Upper lobe of left lung (tissue), 6 donors: ENCODE measurements at regions not wholly inside any gene's neighbourhood (a gene's known extent, or its start where the extent isn't known, plus 50 kb on each side); places are given as distances from the start of the nearest gene placed in this dataset.
"Not testable (repeated sequence)": the region's sequence is repeated elsewhere in the genome, so short reads cannot be mapped to it uniquely, and the experiment has no call there.

Experiments used
- ATAC-seq, 2 donors: fragments of 200-7000 bp; cut with Tn5 transposase; one replicate each; pipeline ENCODE4 v1.9.1; 2022; ENCODE audit warnings: mild to moderate bottlenecking in 2 of 2, moderate library complexity in 2 of 2; ENCODE audit not compliant: low FRiP score in 2 of 2
- DNase-seq, 2 donors: peaks; one replicate each; pipeline ENCODE4 v3.0.0-alpha.2; 2019 to 2020
- H3K27ac ChIP-seq, 4 donors: fragments of 200-600 bp; sonication (generic); one replicate each; pipeline ENCODE4 v1.5.1; 2016 to 2019
- H3K27me3 ChIP-seq, 4 donors: fragments of 200-600 bp; sonication (generic); one replicate each; pipeline ENCODE4 v1.5.1; 2017 to 2019
- H3K36me3 ChIP-seq, 4 donors: fragments of 200-600 bp; sonication (generic); one replicate each; pipeline ENCODE4 v1.5.1; 2016 to 2019
- H3K4me1 ChIP-seq, 4 donors: fragments of 200-600 bp; sonication (generic); one replicate each; pipeline ENCODE4 v1.5.1; 2018 to 2019
- H3K4me3 ChIP-seq, 4 donors: fragments of 200-600 bp; sonication (generic); one replicate each; pipeline ENCODE4 v1.5.1; 2017 to 2019; ENCODE audit warnings: mild to moderate bottlenecking in 2 of 4, moderate library complexity in 1 of 4
- H3K9me3 ChIP-seq, 4 donors: fragments of 200-600 bp; sonication (generic); one replicate each; pipeline ENCODE4 v1.5.1; 2018 to 2019
- EP300 ChIP-seq, 4 donors: sonication (generic); formaldehyde crosslinking; IDR thresholded peaks; one replicate each; pipeline ENCODE4 v1.5.1; 2017; ENCODE audit warnings: antibody characterized with exemption in 4 of 4, control low read depth in 2 of 4
- POLR2A ChIP-seq, 4 donors: fragments of 450-650 bp; IDR thresholded peaks; one replicate each; pipeline ENCODE4 v1.5.1; 2016 to 2017; ENCODE audit warnings: antibody characterized with exemption in 4 of 4, mild to moderate bottlenecking in 2 of 4
- POLR2AphosphoS5 ChIP-seq, 2 donors: sonication (generic); formaldehyde crosslinking; IDR thresholded peaks; one replicate each; pipeline ENCODE4 v1.5.1; 2017; ENCODE audit warnings: antibody characterized with exemption in 2 of 2
- WGBS, 2 donors: methylation state at CpG; one replicate each; pipeline ENCODE4 v1.1.5; 2017 to 2018; 5-methylcytosine and 5-hydroxymethylcytosine counted together
- TF ChIP-seq, protein P1 (sequence below), 6 experiments: fragments of 450-650 bp in 4 of 6; fragments of 200-600 bp in 2 of 6; sonication (generic) in 2 of 6; IDR thresholded peaks; one replicate each; pipeline ENCODE4 v1.5.1; 2016 to 2019; ENCODE audit warnings: antibody characterized with exemption in 6 of 6
- donor health status: DM: no; HTN: no; CAD: no; lungs with moderate emphysema.
- donor health status: DM: no; HTN: yes; CAD: no; lungs with severe emphysema.

DNA sequence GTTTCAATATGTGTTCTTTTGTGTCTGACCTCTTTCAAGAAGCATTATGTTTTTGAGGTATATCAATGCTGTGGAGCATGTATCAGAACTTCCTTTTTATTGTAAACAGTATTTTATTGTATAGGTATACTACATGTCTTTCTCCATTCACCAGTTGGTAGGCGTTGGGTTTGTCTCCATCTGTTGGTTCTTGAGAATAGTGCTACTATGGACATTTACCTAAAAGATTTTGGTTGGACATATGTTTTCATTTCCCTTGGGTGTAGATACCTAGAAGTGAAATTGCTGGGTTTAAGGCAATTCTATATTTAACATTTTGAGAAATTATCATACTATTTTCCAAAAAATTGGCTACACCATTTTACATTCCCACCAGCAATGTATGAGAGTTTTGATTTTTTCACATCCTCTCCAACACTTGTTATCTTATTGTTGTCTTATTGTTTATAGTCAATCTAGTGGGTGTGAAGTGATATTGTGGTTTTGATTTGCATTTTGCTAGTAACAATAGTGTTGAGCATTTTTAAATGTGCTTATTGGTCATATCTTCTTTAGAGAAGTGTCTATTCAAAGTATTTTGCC, 409.2 kb downstream of the IPO8 start:
- ATAC-seq: no peak
- no peak overlapping the region for H3K27ac ChIP-seq
- no peaks in the 10 kb centered on the region for H3K27me3 ChIP-seq
- H3K4me3 ChIP-seq: no peak overlapping the region
- TF ChIP-seq POLR2A (IDR thresholded peaks at IDR 0.05): no peak
- TF ChIP-seq, protein P1, sequence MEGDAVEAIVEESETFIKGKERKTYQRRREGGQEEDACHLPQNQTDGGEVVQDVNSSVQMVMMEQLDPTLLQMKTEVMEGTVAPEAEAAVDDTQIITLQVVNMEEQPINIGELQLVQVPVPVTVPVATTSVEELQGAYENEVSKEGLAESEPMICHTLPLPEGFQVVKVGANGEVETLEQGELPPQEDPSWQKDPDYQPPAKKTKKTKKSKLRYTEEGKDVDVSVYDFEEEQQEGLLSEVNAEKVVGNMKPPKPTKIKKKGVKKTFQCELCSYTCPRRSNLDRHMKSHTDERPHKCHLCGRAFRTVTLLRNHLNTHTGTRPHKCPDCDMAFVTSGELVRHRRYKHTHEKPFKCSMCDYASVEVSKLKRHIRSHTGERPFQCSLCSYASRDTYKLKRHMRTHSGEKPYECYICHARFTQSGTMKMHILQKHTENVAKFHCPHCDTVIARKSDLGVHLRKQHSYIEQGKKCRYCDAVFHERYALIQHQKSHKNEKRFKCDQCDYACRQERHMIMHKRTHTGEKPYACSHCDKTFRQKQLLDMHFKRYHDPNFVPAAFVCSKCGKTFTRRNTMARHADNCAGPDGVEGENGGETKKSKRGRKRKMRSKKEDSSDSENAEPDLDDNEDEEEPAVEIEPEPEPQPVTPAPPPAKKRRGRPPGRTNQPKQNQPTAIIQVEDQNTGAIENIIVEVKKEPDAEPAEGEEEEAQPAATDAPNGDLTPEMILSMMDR (IDR thresholded peaks at IDR 0.05): peak in 3 of 6 experiments; percentile 5 to 13 (median 9)
- no peak for TF ChIP-seq POLR2AphosphoS5 (IDR thresholded peaks at IDR 0.05)
- H3K36me3 ChIP-seq: no peaks in the 10 kb centered on the region
- H3K4me1 ChIP-seq: no peaks in the 10 kb centered on the region
- DNase-seq: no peak
- H3K9me3 ChIP-seq: no peaks in the 10 kb centered on the region
- WGBS, 2 donors: 31 to 44% methylated on average over 1 of the region's 1 CpG

DNA sequence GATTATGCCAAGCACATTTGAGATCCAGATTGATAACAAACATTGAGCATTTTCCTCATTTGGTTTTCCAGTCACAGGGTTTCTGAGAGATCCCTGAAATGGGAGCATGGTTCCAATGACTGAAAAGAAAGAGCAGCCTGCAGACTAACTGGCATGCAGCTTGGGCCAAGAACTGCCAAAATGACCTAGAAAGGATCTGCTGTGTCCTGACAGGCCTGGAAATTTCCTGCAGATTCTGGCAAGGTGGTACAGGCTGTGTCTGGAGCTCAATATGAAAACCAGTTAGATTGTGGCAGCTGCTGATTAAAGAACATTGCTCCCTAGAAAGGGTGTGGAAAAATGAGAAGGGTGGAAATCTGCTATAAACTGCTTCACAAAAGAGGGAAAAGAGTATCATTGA, 417.3 kb downstream of the IPO8 start:
- Histone ChIP-seq H3K4me1 (no peaks in the 10 kb centered on the region), H3K27me3 (no peaks in the 10 kb centered on the region), H3K27ac (no peak overlapping the region), H3K4me3 (no peak overlapping the region), H3K9me3 (no peaks in the 10 kb centered on the region), H3K36me3 (no peaks in the 10 kb centered on the region)
- no peak for DNase-seq
- no peak for ATAC-seq
- TF ChIP-seq POLR2A (IDR thresholded peaks at IDR 0.05) (no peak), EP300 (IDR thresholded peaks at IDR 0.05) (no peak), POLR2AphosphoS5 (IDR thresholded peaks at IDR 0.05) (no peak)
- TF ChIP-seq, protein P1 (IDR thresholded peaks at IDR 0.05): no peak

GRCh38 chr12:30272515-30272914, 423.2 kb downstream of the IPO8 start:
- not testable (repeated sequence) for H3K27ac ChIP-seq, DNase-seq, H3K36me3 ChIP-seq, H3K4me3 ChIP-seq, H3K9me3 ChIP-seq, H3K27me3 ChIP-seq, H3K4me1 ChIP-seq, ATAC-seq
- 100% methylated on average over 1 of the region's 1 CpG; no CpG with 5 or more reads in 1 of the 2 donors for WGBS, 2 donors

- peaks cover 0 to 7% (median 2%) of the 10 kb centered on the region in 4 donors for H3K9me3 ChIP-seq
- no peak for DNase-seq
- no peaks in the 10 kb centered on the region for H3K36me3 ChIP-seq
- no peak for ATAC-seq
- no peaks in the 10 kb centered on the region for H3K4me1 ChIP-seq
- no peak overlapping the region for H3K4me3 ChIP-seq
- H3K27me3 ChIP-seq: no peaks in the 10 kb centered on the region
- no peak overlapping the region for H3K27ac ChIP-seq
- TF ChIP-seq EP300 (IDR thresholded peaks at IDR 0.05) (no peak), POLR2A (IDR thresholded peaks at IDR 0.05) (no peak), POLR2AphosphoS5 (IDR thresholded peaks at IDR 0.05) (no peak)
- TF ChIP-seq, protein P1 (IDR thresholded peaks at IDR 0.05): no peak
Observed at GRCh38 chr12:30269496-30269895, 426.2 kb downstream of the IPO8 start.

GRCh38 chr12:30268041-30268440, 427.6 kb downstream of the IPO8 start:
- Histone ChIP-seq H3K4me3 (no peak overlapping the region), H3K9me3 (peaks cover 0 to 7% (median 2%) of the 10 kb centered on the region in 4 donors), H3K4me1 (no peaks in the 10 kb centered on the region), H3K36me3 (no peaks in the 10 kb centered on the region), H3K27me3 (no peaks in the 10 kb centered on the region), H3K27ac (no peak overlapping the region)
- WGBS, 2 donors: 85 to 86% methylated on average over 2 of the region's 2 CpGs
- ATAC-seq (no peak), DNase-seq (no peak)
- TF ChIP-seq, protein P1 (IDR thresholded peaks at IDR 0.05): no peak
- TF ChIP-seq POLR2A (IDR thresholded peaks at IDR 0.05) (no peak), POLR2AphosphoS5 (IDR thresholded peaks at IDR 0.05) (no peak), EP300 (IDR thresholded peaks at IDR 0.05) (no peak)
